NAMALWA (cell line): ENCODE measurements at regions not wholly inside any gene's neighbourhood (a gene's known extent, or its start where the extent isn't known, plus 50 kb on each side); places are given as distances from the start of the nearest gene placed in this dataset.
"Not testable (repeated sequence)": the region's sequence is repeated elsewhere in the genome, so short reads cannot be mapped to it uniquely, and the experiment has no call there.

Source experiments
- DNase-seq: peaks from one replicate; pipeline ENCODE4 v3.0.0-alpha.2; 2015; ENCODE audit warnings: low spot score

- not testable (repeated sequence) for DNase-seq
These were observed 54.2 kb upstream of the FAM72C start for GRCh38 chr1:144026022-144026421.

GRCh38 chr1:144021690-144022384, 50.1 kb upstream of the FAM72C start:
- DNase-seq: not testable (repeated sequence)
